ENCODE measurements at regions not wholly inside any gene's neighbourhood (a gene's known extent, or its start where the extent isn't known, plus 50 kb on each side); places are given as distances from the start of the nearest gene placed in this dataset.

DNA sequence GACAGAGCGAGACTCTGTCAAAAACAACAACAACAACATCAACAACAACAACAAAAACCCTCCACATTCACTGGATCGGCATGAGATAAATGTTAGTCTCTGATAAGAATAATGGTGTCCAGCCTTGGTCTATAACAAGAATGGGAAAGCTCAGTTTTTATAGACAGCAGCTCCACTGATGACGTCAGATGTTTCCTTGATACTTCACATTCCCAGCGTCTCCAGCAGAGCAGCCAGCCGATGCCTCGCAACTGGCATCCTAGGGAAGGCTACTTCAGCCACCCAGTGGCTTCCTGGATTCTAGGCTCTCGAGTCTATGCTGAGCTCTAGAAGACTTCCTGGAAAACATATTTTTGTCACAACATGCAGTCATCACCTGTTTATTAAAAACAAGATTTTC lies 271.4 kb upstream of the SMIM21 start:
- TF ChIP-seq, protein P1, sequence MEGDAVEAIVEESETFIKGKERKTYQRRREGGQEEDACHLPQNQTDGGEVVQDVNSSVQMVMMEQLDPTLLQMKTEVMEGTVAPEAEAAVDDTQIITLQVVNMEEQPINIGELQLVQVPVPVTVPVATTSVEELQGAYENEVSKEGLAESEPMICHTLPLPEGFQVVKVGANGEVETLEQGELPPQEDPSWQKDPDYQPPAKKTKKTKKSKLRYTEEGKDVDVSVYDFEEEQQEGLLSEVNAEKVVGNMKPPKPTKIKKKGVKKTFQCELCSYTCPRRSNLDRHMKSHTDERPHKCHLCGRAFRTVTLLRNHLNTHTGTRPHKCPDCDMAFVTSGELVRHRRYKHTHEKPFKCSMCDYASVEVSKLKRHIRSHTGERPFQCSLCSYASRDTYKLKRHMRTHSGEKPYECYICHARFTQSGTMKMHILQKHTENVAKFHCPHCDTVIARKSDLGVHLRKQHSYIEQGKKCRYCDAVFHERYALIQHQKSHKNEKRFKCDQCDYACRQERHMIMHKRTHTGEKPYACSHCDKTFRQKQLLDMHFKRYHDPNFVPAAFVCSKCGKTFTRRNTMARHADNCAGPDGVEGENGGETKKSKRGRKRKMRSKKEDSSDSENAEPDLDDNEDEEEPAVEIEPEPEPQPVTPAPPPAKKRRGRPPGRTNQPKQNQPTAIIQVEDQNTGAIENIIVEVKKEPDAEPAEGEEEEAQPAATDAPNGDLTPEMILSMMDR (IDR thresholded peaks at IDR 0.05; ENCODE audit: insufficient read depth, low read length): no peak
- TF ChIP-seq POLR2AphosphoS5 (IDR thresholded peaks at IDR 0.05; ENCODE audit: low read depth): no peak
- TF ChIP-seq, protein P2, sequence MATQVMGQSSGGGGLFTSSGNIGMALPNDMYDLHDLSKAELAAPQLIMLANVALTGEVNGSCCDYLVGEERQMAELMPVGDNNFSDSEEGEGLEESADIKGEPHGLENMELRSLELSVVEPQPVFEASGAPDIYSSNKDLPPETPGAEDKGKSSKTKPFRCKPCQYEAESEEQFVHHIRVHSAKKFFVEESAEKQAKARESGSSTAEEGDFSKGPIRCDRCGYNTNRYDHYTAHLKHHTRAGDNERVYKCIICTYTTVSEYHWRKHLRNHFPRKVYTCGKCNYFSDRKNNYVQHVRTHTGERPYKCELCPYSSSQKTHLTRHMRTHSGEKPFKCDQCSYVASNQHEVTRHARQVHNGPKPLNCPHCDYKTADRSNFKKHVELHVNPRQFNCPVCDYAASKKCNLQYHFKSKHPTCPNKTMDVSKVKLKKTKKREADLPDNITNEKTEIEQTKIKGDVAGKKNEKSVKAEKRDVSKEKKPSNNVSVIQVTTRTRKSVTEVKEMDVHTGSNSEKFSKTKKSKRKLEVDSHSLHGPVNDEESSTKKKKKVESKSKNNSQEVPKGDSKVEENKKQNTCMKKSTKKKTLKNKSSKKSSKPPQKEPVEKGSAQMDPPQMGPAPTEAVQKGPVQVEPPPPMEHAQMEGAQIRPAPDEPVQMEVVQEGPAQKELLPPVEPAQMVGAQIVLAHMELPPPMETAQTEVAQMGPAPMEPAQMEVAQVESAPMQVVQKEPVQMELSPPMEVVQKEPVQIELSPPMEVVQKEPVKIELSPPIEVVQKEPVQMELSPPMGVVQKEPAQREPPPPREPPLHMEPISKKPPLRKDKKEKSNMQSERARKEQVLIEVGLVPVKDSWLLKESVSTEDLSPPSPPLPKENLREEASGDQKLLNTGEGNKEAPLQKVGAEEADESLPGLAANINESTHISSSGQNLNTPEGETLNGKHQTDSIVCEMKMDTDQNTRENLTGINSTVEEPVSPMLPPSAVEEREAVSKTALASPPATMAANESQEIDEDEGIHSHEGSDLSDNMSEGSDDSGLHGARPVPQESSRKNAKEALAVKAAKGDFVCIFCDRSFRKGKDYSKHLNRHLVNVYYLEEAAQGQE (IDR thresholded peaks at IDR 0.05; ENCODE audit: insufficient replicate concordance, low read depth): no peak

Data from HL-60 (cell line).